ENCODE measurements at regions not wholly inside any gene's neighbourhood (a gene's known extent, or its start where the extent isn't known, plus 50 kb on each side); places are given as distances from the start of the nearest gene placed in this dataset.
"Not testable (repeated sequence)": the region's sequence is repeated elsewhere in the genome, so short reads cannot be mapped to it uniquely, and the experiment has no call there.

GRCh38 chr4:117577686-117578311, 456.5 kb upstream of the NDST3 start:
- no peak for DNase-seq

GRCh38 chr4:117588771-117589170, 445.5 kb upstream of the NDST3 start:
- no peak for DNase-seq

- no peak for DNase-seq
Measured at GRCh38 chr4:117596917-117597480, 437.3 kb upstream of the NDST3 start.

GRCh38 chr4:117599393-117599792, 434.9 kb upstream of the NDST3 start:
- not testable (repeated sequence) for DNase-seq

- not testable (repeated sequence) for DNase-seq
Measured at GRCh38 chr4:117600936-117601335, 433.4 kb upstream of the NDST3 start.

- no peak for DNase-seq
Measured at GRCh38 chr4:117610706-117611308, 423.5 kb upstream of the NDST3 start.

- DNase-seq = no peak
Measured at GRCh38 chr4:117621673-117622072, 412.6 kb upstream of the NDST3 start.

GRCh38 chr4:117623326-117623725, 411.0 kb upstream of the NDST3 start:
- no peak for DNase-seq

- DNase-seq = no peak
Measured at GRCh38 chr4:117626664-117627063, 407.6 kb upstream of the NDST3 start.

GRCh38 chr4:117634716-117635115, 399.6 kb upstream of the NDST3 start:
- no peak for DNase-seq

- no peak for DNase-seq
Measured at GRCh38 chr4:117637347-117637746, 396.9 kb upstream of the NDST3 start.

GRCh38 chr4:117640836-117641235, 393.4 kb upstream of the NDST3 start:
- no peak for DNase-seq

GRCh38 chr4:117641519-117641918, 392.8 kb upstream of the NDST3 start:
- no peak for DNase-seq

- no peak for DNase-seq
Measured at GRCh38 chr4:117654079-117654478, 380.2 kb upstream of the NDST3 start.

GRCh38 chr4:117660668-117661067, 373.6 kb upstream of the NDST3 start:
- DNase-seq = no peak

GRCh38 chr4:117661091-117662072, 372.9 kb upstream of the NDST3 start:
- DNase-seq = no peak

- no peak for DNase-seq
Measured at GRCh38 chr4:117664706-117665444, 369.4 kb upstream of the NDST3 start.

GRCh38 chr4:117676153-117676552, 358.1 kb upstream of the NDST3 start:
- no peak for DNase-seq

- DNase-seq = no peak
Measured at GRCh38 chr4:117678861-117679260, 355.4 kb upstream of the NDST3 start.

- no peak for DNase-seq
Measured at GRCh38 chr4:117691572-117692351, 342.5 kb upstream of the NDST3 start.

GRCh38 chr4:117692538-117692937, 341.7 kb upstream of the NDST3 start:
- no peak for DNase-seq

- no peak for DNase-seq
Measured at GRCh38 chr4:117699595-117699994, 334.7 kb upstream of the NDST3 start.

Data from inflammatory macrophage treated with lipopolysaccharide for 1 hour (primary cell).